ENCODE measurements at regions not wholly inside any gene's neighbourhood (a gene's known extent, or its start where the extent isn't known, plus 50 kb on each side); places are given as distances from the start of the nearest gene placed in this dataset.

GRCh38 chr1:68370101-68370915, 79.4 kb downstream of the RPE65 start:
- ATAC-seq (ENCODE audit: low FRiP score) (no peak), DNase-seq (ENCODE audit: low spot score) (no peak)
- TF ChIP-seq, protein P1, sequence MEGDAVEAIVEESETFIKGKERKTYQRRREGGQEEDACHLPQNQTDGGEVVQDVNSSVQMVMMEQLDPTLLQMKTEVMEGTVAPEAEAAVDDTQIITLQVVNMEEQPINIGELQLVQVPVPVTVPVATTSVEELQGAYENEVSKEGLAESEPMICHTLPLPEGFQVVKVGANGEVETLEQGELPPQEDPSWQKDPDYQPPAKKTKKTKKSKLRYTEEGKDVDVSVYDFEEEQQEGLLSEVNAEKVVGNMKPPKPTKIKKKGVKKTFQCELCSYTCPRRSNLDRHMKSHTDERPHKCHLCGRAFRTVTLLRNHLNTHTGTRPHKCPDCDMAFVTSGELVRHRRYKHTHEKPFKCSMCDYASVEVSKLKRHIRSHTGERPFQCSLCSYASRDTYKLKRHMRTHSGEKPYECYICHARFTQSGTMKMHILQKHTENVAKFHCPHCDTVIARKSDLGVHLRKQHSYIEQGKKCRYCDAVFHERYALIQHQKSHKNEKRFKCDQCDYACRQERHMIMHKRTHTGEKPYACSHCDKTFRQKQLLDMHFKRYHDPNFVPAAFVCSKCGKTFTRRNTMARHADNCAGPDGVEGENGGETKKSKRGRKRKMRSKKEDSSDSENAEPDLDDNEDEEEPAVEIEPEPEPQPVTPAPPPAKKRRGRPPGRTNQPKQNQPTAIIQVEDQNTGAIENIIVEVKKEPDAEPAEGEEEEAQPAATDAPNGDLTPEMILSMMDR (IDR thresholded peaks at IDR 0.05): no peak

GRCh38 chr1:68366572-68366971, 83.2 kb downstream of the RPE65 start:
- ATAC-seq (ENCODE audit: low FRiP score) (no peak), DNase-seq (ENCODE audit: low spot score) (no peak)
- TF ChIP-seq, protein P1 (IDR thresholded peaks at IDR 0.05): no peak

- TF ChIP-seq, protein P1 (IDR thresholded peaks at IDR 0.05): no peak
- no peak for DNase-seq (ENCODE audit: low spot score)
- ATAC-seq (ENCODE audit: low FRiP score): no peak
These were observed 83.9 kb downstream of the RPE65 start for GRCh38 chr1:68365709-68366382.

DNA sequence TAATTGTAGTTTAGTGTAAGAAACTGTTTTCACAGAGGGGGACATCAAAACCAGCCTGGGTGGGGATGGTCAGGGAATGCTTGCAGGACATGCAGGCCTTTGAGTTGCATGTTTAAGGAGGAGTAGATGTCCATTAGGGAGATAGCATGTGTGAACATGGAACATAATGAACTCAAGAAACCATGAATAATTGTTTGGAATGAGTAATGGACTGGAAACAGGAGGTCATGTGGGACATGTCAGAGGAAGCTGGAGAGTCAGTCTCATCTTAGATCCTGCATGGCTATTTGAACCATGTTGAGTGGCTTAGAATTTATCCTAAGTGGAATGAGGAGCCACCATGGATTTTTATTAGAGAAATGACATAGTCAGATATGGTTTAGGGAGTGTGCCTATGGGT, 86.4 kb downstream of the RPE65 start:
- no peak for ATAC-seq (ENCODE audit: low FRiP score)
- no peak for DNase-seq (ENCODE audit: low spot score)
- TF ChIP-seq, protein P1 (IDR thresholded peaks at IDR 0.05): no peak

DNA sequence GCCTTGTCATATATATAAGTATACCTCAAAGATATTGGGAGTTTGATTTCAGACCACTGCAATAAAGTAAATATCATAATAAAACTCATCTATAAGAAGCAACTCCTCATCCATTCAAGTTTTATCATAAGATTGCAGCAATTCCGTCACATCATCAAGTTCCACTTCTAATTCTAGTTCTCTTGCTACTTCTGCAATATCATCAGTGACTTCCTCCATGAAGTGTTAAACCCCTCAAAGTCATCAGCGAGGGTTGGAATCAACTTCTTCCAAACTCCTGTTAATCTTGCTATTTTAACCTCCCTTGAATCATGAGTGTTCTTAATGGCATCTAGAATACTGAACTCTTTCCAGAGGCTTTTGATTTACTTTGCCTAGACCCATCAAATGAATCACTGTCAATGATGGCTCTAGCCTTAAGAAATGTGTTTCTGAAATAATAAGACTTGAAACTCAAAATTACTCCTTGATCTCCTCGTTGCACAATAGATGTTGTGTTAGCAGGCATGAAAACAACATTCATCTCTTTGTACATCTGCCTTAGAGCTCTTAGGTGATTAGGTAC, 88.3 kb downstream of the RPE65 start:
- no peak for DNase-seq (ENCODE audit: low spot score)
- peak; percentile 79 for ATAC-seq (ENCODE audit: low FRiP score)
- TF ChIP-seq, protein P1 (IDR thresholded peaks at IDR 0.05): no peak

DNA sequence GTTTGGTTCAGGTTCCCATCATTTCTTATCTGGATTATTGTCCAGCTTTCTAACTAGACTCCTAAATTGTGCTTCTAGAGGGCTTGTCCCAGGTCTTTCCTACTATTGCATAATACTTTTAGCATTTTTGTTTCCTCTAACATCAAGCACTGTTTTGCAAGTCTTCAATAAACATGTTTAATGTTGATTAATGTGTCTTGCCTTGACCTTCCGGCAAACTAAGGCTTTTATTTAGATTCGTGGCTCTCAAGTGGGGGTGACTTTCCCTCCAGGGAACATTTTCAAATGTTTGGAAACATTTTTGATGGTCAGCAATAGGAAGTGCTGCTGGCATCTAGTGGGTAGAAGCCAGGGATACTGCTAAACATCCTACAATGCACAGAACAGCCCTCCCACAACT, 90.7 kb downstream of the RPE65 start:
- TF ChIP-seq, protein P1 (IDR thresholded peaks at IDR 0.05): no peak
- DNase-seq (ENCODE audit: low spot score) (no peak), ATAC-seq (ENCODE audit: low FRiP score) (no peak)
